ENCODE measurements at regions not wholly inside any gene's neighbourhood (a gene's known extent, or its start where the extent isn't known, plus 50 kb on each side); places are given as distances from the start of the nearest gene placed in this dataset.

DNA sequence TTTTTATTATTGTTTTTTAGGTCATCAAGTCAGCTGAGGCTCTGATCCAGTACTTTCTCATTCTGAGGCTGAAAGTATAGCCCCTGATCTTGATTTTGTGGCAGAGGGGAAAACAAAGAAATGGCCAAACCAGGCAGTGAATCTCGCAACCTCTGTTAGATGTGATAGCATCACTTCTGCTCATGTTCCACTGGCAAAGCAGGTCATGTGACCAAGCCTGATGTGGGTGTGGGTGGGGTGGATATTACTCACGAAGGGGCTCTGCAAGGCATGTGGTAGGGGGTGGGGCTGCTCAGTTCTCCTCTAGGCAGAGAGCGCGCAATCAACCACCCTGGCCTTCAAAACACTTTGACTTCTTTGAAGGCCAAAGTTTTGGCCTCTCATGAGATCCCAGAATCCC is 254.2 kb downstream of the MYCN start:
- TF ChIP-seq FOXP2 (optimal IDR thresholded peaks at IDR 0.05; ENCODE audit: borderline replicate concordance, extremely low read depth, extremely low read length, insufficient read depth) (no peak), POLR2AphosphoS5 (IDR thresholded peaks at IDR 0.05; ENCODE audit: low read depth, low read length) (no peak), SIN3A (IDR thresholded peaks at IDR 0.05; ENCODE audit: borderline replicate concordance, insufficient read depth, low read length) (no peak), TAF1 (IDR thresholded peaks at IDR 0.05; ENCODE audit: borderline replicate concordance, insufficient read depth, low read length) (no peak)
- TF ChIP-seq, protein P1, sequence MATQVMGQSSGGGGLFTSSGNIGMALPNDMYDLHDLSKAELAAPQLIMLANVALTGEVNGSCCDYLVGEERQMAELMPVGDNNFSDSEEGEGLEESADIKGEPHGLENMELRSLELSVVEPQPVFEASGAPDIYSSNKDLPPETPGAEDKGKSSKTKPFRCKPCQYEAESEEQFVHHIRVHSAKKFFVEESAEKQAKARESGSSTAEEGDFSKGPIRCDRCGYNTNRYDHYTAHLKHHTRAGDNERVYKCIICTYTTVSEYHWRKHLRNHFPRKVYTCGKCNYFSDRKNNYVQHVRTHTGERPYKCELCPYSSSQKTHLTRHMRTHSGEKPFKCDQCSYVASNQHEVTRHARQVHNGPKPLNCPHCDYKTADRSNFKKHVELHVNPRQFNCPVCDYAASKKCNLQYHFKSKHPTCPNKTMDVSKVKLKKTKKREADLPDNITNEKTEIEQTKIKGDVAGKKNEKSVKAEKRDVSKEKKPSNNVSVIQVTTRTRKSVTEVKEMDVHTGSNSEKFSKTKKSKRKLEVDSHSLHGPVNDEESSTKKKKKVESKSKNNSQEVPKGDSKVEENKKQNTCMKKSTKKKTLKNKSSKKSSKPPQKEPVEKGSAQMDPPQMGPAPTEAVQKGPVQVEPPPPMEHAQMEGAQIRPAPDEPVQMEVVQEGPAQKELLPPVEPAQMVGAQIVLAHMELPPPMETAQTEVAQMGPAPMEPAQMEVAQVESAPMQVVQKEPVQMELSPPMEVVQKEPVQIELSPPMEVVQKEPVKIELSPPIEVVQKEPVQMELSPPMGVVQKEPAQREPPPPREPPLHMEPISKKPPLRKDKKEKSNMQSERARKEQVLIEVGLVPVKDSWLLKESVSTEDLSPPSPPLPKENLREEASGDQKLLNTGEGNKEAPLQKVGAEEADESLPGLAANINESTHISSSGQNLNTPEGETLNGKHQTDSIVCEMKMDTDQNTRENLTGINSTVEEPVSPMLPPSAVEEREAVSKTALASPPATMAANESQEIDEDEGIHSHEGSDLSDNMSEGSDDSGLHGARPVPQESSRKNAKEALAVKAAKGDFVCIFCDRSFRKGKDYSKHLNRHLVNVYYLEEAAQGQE (IDR thresholded peaks at IDR 0.05; ENCODE audit: insufficient read depth in 1 of 2, low read depth in 2 of 2, low read length in 2 of 2), result no peak

DNA sequence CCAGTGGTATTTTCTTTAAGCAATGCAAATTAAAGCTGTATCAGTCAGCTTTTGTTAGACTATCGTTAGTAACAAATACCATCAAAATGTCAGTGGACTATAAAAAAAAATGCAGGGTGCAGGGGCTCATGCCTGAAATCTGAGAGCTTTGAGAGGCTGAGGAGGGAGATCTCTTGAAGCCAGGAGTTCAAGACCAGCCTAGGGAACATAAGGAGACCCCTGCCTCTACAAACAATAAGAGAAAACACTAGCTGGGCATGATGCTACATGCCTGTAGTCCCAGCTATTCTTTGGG is 253.7 kb downstream of the MYCN start:
- TF ChIP-seq POLR2AphosphoS5 (IDR thresholded peaks at IDR 0.05; ENCODE audit: low read depth, low read length), result no peak

DNA sequence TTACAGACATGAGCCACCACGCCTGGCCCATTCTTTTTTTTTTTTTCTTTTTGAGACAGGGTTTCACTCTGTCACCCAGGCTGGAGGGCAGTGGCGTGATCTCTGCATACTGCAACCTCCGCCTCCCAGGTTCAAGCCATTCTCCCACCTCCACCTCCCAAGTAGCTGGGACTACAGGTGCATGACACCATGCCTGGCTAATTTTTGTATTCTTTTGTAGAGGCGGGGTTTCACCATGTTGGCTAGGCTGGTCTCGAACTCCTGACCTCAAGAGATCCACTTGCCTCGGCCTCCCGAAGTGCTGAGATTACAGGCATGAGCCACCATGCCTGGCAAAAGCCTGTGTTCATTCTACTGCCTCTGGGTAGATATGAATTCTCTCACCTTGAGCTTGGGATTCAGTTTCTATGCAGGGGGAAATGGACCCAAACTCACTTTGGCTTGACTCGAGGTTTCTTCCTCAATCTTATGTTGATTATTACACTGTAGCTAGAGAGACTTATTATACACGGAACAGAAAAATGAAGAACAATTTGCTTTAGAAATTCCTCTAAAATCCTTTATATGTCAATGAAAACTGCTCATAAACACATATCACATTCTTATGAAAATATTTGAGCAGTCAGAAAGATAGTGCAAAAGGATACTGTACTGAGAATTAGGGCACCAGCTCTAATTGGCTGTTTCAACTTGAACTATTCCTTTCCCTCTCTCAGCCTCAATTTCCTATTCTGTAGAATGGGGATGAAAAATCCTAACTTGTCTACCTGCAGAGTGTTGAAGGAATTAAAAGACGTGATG is 252.3 kb downstream of the MYCN start:
- TF ChIP-seq SIN3A (IDR thresholded peaks at IDR 0.05; ENCODE audit: borderline replicate concordance, insufficient read depth, low read length), result no peak
- no peak for TF ChIP-seq POLR2AphosphoS5 (IDR thresholded peaks at IDR 0.05; ENCODE audit: low read depth, low read length)
- TF ChIP-seq FOXP2 (optimal IDR thresholded peaks at IDR 0.05; ENCODE audit: borderline replicate concordance, extremely low read depth, extremely low read length, insufficient read depth), result no peak

DNA sequence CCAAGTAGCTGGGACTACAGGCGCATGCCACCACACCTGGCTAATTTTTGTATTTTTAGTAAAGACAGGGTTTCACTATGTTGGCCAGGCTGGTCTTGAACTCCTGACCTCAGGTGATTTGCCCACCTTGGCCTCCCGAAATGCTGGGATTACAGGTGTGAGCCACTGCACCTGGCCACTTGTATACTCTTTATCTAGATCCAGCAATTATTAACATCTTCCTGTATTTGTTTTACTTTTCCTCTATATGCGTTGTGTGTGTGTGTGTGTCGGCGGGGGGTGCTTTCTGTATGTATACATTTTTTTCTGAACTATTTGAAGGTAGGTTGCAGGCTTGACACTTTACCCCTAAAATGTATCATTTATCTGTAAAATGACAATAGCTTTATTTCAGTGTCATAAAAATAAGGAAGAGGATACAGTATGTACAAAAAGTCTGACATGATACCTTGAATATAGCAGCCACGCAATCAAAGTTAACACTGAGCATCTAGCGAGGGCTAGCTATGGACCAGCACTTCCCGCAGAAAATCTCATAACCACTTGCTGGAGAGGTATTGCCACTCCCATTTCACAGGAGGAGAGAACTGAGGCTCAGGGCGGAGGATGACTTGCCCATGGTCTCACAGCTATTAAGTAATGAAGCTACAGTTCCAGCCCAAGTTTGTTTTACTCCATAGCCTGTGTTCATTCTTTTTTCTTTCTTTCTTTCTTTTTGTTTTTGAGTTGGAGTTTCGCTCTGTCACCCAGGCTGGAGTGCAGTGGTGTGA is 251.3 kb downstream of the MYCN start:
- no peak for TF ChIP-seq POLR2AphosphoS5 (IDR thresholded peaks at IDR 0.05; ENCODE audit: low read depth, low read length)
- TF ChIP-seq FOXP2 (optimal IDR thresholded peaks at IDR 0.05; ENCODE audit: borderline replicate concordance, extremely low read depth, extremely low read length, insufficient read depth), result no peak
- no peak for TF ChIP-seq TAF1 (IDR thresholded peaks at IDR 0.05; ENCODE audit: borderline replicate concordance, insufficient read depth, low read length)
- TF ChIP-seq, protein P1 (IDR thresholded peaks at IDR 0.05; ENCODE audit: insufficient read depth in 1 of 2, low read depth in 2 of 2, low read length in 2 of 2), result no peak
- TF ChIP-seq SIN3A (IDR thresholded peaks at IDR 0.05; ENCODE audit: borderline replicate concordance, insufficient read depth, low read length), result no peak

DNA sequence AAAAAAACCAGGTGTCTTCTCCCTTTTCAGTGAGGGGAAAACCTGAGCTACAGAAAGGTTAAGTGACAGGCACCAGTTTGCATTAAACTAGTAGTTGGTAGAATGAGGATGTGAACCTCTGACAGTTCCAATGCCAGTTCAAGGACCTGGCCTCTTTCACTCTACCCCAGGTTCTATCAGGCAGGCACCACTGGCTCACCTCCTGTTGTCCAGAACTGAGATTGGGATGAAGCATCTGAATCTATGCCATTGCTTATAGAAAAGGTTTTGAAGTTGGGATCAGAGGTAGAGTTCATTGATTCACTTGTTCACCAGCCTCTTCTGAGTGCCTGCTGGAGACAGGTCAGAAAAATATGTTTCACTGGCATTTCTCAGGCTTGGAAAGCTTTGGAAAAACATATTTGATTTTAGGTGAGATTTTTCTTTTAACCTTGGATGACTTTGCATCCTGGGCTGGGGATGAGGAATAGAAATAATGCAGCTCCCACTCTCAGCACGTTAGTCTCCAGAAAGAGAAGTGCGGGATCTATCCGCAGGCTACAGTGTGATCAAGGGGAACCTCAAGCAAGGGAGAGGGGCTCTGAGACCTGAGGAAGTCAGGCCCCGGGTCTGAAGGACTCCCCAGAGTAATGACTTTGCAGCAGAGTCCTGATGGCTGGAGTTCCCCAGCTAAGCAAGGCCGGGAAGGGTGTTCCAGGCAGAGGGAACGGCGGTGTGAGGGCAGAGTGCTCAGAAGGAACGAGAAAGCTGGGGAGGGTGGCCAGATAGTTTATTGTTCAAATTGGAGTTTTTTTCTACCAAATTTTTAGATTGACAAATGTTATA is 250.3 kb downstream of the MYCN start:
- no peak for TF ChIP-seq SIN3A (IDR thresholded peaks at IDR 0.05; ENCODE audit: borderline replicate concordance, insufficient read depth, low read length)
- TF ChIP-seq TAF1 (IDR thresholded peaks at IDR 0.05; ENCODE audit: borderline replicate concordance, insufficient read depth, low read length), result no peak
- TF ChIP-seq POLR2AphosphoS5 (IDR thresholded peaks at IDR 0.05; ENCODE audit: low read depth, low read length), result no peak
- TF ChIP-seq, protein P1 (IDR thresholded peaks at IDR 0.05; ENCODE audit: insufficient read depth in 1 of 2, low read depth in 2 of 2, low read length in 2 of 2), result no peak
- TF ChIP-seq FOXP2 (optimal IDR thresholded peaks at IDR 0.05; ENCODE audit: borderline replicate concordance, extremely low read depth, extremely low read length, insufficient read depth), result no peak
